DMS153 treated with DMSO at 0.1 percent for 48 hours (cell line): ENCODE measurements at regions not wholly inside any gene's neighbourhood (a gene's known extent, or its start where the extent isn't known, plus 50 kb on each side); places are given as distances from the start of the nearest gene placed in this dataset.
"Not testable (repeated sequence)": the region's sequence is repeated elsewhere in the genome, so short reads cannot be mapped to it uniquely, and the experiment has no call there.

Experiments
- DNase-seq: peaks from one replicate; lab custom pipeline; 2025; ENCODE audit not compliant: unreplicated experiment; lab: John Stamatoyannopoulos, UW

DNA sequence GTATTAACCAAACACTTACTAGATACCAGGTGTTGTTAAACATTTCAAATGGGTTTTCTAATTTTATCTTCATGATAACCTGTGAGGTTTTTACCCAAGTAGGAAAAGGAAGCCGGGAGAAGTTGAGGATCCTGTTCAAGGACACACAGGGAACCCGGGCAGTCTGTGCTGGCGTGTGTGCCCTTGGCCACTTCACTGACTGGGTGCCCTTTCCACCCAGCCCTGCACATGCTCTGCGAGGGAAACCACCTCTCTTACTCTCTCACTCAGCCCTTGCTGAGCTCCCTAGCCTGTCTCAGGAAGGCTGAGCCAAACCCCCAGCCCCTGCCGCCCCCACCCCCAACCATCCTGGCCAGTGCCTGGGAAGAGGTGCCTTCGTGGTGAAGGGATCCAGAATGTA is 51.8 kb downstream of the TEX44 start:
- DNase-seq: no peak

DNA sequence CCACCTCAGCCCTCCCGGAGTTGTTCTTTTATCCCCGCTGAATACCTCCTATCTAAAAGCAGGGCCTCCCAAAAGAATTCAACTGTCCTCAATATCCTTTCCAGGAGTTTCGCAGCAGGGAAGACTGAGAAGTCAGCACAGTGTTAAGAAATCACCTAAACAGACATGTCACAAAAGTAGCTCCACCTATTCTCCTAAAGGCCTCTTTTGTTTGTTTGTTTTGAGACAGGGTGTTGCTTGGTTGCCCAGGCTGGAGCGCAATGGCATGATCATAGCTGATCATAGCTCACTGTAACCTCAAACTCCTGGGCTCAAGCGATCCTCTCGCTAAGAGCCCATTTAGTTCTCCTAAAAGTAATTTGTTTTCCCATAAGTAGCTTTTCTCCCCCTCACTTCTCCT is 53.8 kb downstream of the TEX44 start:
- no peak for DNase-seq

DNA sequence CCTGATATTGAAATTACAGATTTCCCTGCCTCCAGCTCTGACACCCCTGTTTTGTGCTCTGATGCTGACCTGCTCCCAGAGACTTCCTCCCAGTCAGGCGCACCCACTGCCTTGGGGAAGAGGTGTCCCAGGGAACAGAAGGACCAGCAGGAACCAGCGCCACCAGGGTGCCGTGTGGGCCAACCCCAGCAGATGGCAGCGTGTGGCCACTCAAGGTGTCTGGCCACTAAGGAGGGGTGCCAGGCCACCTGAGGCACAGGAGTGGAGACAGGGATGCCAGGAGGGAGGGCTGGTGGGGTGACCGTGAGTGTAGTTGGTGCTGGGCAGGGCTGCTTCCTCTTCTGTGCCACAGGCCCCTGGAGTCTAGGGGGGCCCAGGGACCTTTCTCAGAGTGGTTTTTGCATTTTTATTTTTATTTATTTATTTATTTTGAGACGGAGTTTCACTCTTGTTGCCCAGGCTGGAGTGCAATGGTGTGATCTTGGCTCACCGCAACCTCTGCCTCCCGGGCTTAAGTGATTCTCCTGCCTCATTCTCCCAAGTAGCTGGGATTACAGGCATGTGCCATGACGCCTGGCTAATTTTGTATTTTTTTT is 56.0 kb downstream of the TEX44 start:
- peak; percentile 21 for DNase-seq

DNA sequence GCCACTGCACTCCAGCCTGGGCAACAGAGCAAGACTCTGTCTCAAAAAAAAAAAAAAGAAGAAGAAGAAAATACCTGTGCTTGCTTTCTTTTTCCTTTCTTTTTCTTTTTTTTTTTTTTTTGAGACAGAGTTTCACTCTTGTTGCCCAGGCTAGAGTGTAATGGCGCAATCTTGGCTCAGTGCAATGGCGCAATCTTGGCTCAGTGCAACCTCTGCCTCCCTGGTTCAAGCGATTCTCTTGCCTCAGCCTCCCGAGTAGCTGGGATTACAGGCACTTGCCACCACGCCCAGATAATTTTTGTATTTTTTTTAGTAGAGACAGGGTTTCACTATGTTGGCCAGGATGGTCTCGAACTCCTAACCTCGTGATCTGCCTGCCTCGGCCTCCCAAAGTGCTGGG is 56.8 kb upstream of the PTMA start:
- not testable (repeated sequence) for DNase-seq

DNA sequence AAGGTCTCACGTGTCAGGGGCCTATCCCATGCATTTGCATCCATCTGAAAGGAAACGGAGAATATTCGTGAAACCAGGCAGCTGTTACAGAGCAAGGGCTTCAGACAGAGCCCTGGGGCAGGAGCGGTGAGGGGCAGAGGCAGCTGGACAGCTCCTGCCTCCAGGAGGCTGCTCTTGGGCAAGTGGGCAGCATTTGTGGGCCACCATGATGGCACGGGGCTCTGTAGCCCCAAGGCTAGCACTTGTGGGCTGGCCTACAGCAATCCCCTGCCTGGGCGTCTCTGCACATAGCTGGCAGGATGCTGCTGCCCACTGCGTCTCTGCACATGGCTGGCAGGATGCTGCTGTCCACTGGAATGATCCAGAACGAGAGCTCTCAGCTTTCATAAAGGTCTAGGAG is 52.8 kb upstream of the PTMA start:
- DNase-seq: no peak

DNA sequence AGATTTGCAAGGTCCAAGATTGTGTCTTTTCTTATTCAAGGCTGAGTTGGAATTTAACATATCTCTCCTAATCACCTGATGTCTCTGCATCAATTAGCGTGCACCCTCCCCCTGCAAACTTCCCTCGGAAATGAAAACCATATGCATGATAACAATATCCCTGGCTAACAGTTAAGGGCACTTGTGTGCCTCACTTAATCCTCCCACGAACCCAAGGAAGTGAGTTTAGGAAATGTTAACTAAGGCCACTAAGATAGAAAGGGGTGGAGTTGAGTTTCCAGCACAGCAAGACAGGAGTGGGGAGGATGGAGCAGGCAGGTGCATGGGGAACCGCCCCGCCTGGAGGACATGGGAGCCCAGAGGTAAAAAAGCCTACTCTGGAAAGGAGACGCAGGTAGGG is 52.4 kb upstream of the PTMA start:
- DNase-seq: no peak
